Gastrocnemius medialis (tissue), 4 donors: ENCODE measurements at regions not wholly inside any gene's neighbourhood (a gene's known extent, or its start where the extent isn't known, plus 50 kb on each side); places are given as distances from the start of the nearest gene placed in this dataset.

ENCODE experiments used
- ATAC-seq, 2 donors: fragments of 150-250 bp; one replicate each; pipeline ENCODE4 v1.9.1; 2016
- DNase-seq, 2 donors: peaks; one replicate each; pipeline ENCODE4 v3.0.0-alpha.2; 2019
- H3K27ac ChIP-seq, 4 donors: fragments of 200-600 bp; sonication (generic); 1 replicate in 1 of 4; 2 replicates in 3 of 4; pipeline ENCODE4 v1.5.1; 2016 to 2018; ENCODE audit warnings: mild to moderate bottlenecking in 2 of 4, moderate library complexity in 1 of 4
- H3K27me3 ChIP-seq, 3 donors: fragments of 200-600 bp; sonication (generic) in 2 of 3; 1 replicate in 1 of 3; 2 replicates in 2 of 3; pipeline versions ENCODE4 v1.5.1 to v1.6.0; 2016 to 2019; ENCODE audit warnings: mild to moderate bottlenecking in 1 of 3, moderate library complexity in 1 of 3
- H3K36me3 ChIP-seq, 2 donors: fragments of 200-600 bp; sonication (generic) in 1 of 2; one replicate each; pipeline ENCODE4 v1.5.1; 2017 to 2018
- H3K4me1 ChIP-seq, 2 donors: fragments of 200-600 bp; sonication (generic) in 1 of 2; one replicate each; pipeline ENCODE4 v1.5.1; 2016 to 2017; ENCODE audit warnings: mild to moderate bottlenecking in 2 of 2
- H3K4me3 ChIP-seq, 4 donors: fragments of 200-600 bp; sonication (generic) in 3 of 4; 1 replicate in 1 of 4; 2 replicates in 3 of 4; pipeline ENCODE4 v1.5.1; 2016 to 2019; ENCODE audit warnings: mild to moderate bottlenecking in 2 of 4
- H3K9me3 ChIP-seq, 3 donors: fragments of 200-600 bp; sonication (generic) in 2 of 3; 1 replicate in 1 of 3; 2 replicates in 2 of 3; pipeline ENCODE4 v1.5.1; 2016 to 2019
- POLR2A ChIP-seq, 2 donors: fragments of 450-650 bp; IDR thresholded peaks; one replicate each; pipeline ENCODE4 v1.6.1; 2017; ENCODE audit warnings: antibody characterized with exemption in 2 of 2, mild to moderate bottlenecking in 2 of 2, moderate library complexity in 2 of 2
- in situ Hi-C, 4 donors: fragments of 200-750 bp; cut with MboI; loops; one replicate each; pipeline versions ENCODE4 v1.15.0 to v1.8.0; 2017; ENCODE audit warnings: low sequenced_read_pairs in 4 of 4
- intact Hi-C: fragments of 100-400 bp; cut with DNase I; formaldehyde crosslinking; loops from one replicate; pipeline ENCODE4 v1.15.1; 2023; ENCODE audit warnings: low total_unique reads
- TF ChIP-seq, protein P1 (sequence below), 5 experiments: fragments of 450-650 bp in 3 of 5; fragments of 200-600 bp in 2 of 5; sonication (generic) in 2 of 5; IDR thresholded peaks in 4 of 5; conservative IDR thresholded peaks in 1 of 5; 1 replicate in 4 of 5; 2 replicates in 1 of 5; pipeline ENCODE4 v1.5.1; 2016 to 2019; ENCODE audit warnings: antibody characterized with exemption in 5 of 5, mild to moderate bottlenecking in 3 of 5, moderate library complexity in 3 of 5

- Histone ChIP-seq H3K27me3 (no peaks in the 10 kb centered on the region), H3K36me3 (no peaks in the 10 kb centered on the region), H3K4me1 (no peaks in the 10 kb centered on the region), H3K9me3 (no peaks in the 10 kb centered on the region), H3K27ac (no peak overlapping the region), H3K4me3 (no peak overlapping the region)
- intact Hi-C loops (no loop called here), in situ Hi-C loops (no loop called here)
- DNase-seq = no peak
- TF ChIP-seq, protein P1, sequence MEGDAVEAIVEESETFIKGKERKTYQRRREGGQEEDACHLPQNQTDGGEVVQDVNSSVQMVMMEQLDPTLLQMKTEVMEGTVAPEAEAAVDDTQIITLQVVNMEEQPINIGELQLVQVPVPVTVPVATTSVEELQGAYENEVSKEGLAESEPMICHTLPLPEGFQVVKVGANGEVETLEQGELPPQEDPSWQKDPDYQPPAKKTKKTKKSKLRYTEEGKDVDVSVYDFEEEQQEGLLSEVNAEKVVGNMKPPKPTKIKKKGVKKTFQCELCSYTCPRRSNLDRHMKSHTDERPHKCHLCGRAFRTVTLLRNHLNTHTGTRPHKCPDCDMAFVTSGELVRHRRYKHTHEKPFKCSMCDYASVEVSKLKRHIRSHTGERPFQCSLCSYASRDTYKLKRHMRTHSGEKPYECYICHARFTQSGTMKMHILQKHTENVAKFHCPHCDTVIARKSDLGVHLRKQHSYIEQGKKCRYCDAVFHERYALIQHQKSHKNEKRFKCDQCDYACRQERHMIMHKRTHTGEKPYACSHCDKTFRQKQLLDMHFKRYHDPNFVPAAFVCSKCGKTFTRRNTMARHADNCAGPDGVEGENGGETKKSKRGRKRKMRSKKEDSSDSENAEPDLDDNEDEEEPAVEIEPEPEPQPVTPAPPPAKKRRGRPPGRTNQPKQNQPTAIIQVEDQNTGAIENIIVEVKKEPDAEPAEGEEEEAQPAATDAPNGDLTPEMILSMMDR (IDR thresholded peaks at IDR 0.05 in 4 of 5, conservative IDR thresholded peaks at IDR 0.05 in 1 of 5) = no peak
- no peak for TF ChIP-seq POLR2A (IDR thresholded peaks at IDR 0.05)
- ATAC-seq = no peak
These were observed 154.0 kb upstream of the RASGEF1B start for GRCh38 chr4:81625422-81626417.

DNA sequence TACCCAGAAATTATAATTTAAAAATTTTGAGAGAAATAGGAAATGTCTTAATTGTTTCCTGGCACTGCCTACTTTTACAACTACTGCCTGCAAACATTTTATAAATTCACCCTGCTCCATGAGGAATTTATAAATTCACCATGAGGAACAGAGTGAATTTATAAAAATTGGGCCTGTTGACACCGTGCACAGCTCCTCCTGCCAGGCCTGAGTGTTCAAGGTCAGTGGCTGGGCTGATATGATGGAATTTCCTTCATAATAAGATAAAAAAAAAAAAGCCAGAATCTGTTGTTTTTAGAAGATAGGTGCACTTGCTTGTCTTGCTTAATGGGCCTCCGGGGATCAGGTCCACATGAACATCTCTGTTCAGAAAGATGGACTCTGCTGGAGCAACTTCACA, 151.7 kb upstream of the RASGEF1B start:
- Histone ChIP-seq H3K4me1 (no peaks in the 10 kb centered on the region), H3K4me3 (no peak overlapping the region), H3K36me3 (no peaks in the 10 kb centered on the region), H3K27ac (no peak overlapping the region), H3K27me3 (no peaks in the 10 kb centered on the region), H3K9me3 (no peaks in the 10 kb centered on the region)
- ATAC-seq (no peak), DNase-seq (no peak)
- in situ Hi-C loops = no loop called here
- intact Hi-C loops = no loop called here
- TF ChIP-seq, protein P1 (IDR thresholded peaks at IDR 0.05 in 4 of 5, conservative IDR thresholded peaks at IDR 0.05 in 1 of 5) = no peak
- TF ChIP-seq POLR2A (IDR thresholded peaks at IDR 0.05) = no peak

GRCh38 chr4:81622474-81623184, 150.9 kb upstream of the RASGEF1B start:
- intact Hi-C loops = no loop called here
- in situ Hi-C loops = no loop called here
- H3K4me3 ChIP-seq = no peak overlapping the region
- H3K4me1 ChIP-seq = no peaks in the 10 kb centered on the region
- DNase-seq (no peak), ATAC-seq (no peak)
- H3K36me3 ChIP-seq = no peaks in the 10 kb centered on the region
- H3K9me3 ChIP-seq = no peaks in the 10 kb centered on the region
- no peaks in the 10 kb centered on the region for H3K27me3 ChIP-seq
- no peak for TF ChIP-seq POLR2A (IDR thresholded peaks at IDR 0.05)
- TF ChIP-seq, protein P1 (IDR thresholded peaks at IDR 0.05 in 4 of 5, conservative IDR thresholded peaks at IDR 0.05 in 1 of 5) = no peak
- H3K27ac ChIP-seq = no peak overlapping the region

GRCh38 chr4:81622028-81622427, 150.3 kb upstream of the RASGEF1B start:
- in situ Hi-C loops = no loop called here

More at GRCh38 chr4:81622028-81622427, 150.3 kb upstream of the RASGEF1B start:
- no peaks in the 10 kb centered on the region for H3K4me1 ChIP-seq
- no peaks in the 10 kb centered on the region for H3K9me3 ChIP-seq
- no peak for ATAC-seq
- intact Hi-C loops = no loop called here
- DNase-seq = no peak
- no peak overlapping the region for H3K4me3 ChIP-seq
- no peaks in the 10 kb centered on the region for H3K27me3 ChIP-seq
- no peak overlapping the region for H3K27ac ChIP-seq
- TF ChIP-seq, protein P1 (IDR thresholded peaks at IDR 0.05 in 4 of 5, conservative IDR thresholded peaks at IDR 0.05 in 1 of 5) = no peak
- no peak for TF ChIP-seq POLR2A (IDR thresholded peaks at IDR 0.05)
- no peaks in the 10 kb centered on the region for H3K36me3 ChIP-seq
